ENCODE measurements at regions not wholly inside any gene's neighbourhood (a gene's known extent, or its start where the extent isn't known, plus 50 kb on each side); places are given as distances from the start of the nearest gene placed in this dataset.

DNA sequence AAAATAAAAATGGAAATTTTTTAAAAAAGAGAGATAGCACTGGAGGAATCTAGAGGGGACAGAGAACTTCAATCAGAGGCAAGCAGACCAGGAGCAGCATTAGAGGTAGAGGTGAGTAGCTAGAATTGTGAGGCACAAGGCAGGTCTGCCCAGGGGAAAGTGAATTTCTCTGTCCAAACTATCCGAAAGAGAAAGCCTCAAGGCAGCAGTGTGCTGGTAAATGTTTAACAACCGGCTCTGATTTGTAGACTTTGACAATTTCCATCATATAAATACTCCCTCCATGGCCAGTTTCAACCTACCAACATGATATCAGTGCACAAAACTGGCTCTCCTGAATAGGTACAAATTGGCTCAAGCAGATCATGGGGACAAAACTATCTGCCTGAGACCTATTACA, 160.6 kb upstream of the EGLN3 start:
- peaks cover 5% of the 10 kb centered on the region for H3K9me3 Mint-ChIP-seq
- peaks cover 4% of the 10 kb centered on the region for H3K27me3 Mint-ChIP-seq

DNA sequence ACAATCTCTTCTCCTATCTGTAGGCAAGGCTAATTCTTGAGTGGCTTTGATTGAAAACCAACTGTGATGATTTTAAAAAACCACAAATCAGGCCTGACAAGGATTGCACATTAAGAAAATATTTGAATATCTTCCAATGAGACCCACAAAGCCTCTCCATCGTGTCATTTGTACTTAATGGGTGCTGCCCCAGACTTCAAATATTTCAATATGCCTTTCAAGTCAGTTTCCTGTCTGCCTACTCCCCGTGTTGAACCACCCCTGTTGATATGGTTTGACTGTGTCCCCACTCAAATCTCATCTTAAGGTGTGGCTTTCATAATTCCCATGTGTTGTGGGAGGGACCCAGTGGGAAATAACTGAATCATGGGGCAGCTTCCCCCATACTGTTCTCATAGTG, 159.7 kb upstream of the EGLN3 start:
- TF ChIP-seq, protein P1, sequence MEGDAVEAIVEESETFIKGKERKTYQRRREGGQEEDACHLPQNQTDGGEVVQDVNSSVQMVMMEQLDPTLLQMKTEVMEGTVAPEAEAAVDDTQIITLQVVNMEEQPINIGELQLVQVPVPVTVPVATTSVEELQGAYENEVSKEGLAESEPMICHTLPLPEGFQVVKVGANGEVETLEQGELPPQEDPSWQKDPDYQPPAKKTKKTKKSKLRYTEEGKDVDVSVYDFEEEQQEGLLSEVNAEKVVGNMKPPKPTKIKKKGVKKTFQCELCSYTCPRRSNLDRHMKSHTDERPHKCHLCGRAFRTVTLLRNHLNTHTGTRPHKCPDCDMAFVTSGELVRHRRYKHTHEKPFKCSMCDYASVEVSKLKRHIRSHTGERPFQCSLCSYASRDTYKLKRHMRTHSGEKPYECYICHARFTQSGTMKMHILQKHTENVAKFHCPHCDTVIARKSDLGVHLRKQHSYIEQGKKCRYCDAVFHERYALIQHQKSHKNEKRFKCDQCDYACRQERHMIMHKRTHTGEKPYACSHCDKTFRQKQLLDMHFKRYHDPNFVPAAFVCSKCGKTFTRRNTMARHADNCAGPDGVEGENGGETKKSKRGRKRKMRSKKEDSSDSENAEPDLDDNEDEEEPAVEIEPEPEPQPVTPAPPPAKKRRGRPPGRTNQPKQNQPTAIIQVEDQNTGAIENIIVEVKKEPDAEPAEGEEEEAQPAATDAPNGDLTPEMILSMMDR (conservative IDR thresholded peaks at IDR 0.05): no peak
- H3K4me3 Mint-ChIP-seq: no peak overlapping the region
- peaks cover 17% of the 10 kb centered on the region for H3K4me1 Mint-ChIP-seq (ENCODE audit: unreplicated experiment)
- H3K27me3 Mint-ChIP-seq: peaks cover 6% of the 10 kb centered on the region
- no peak overlapping the region for H3K27ac Mint-ChIP-seq
- DNase-seq (ENCODE audit: extremely low spot score, unreplicated experiment): no peak
- H3K9me3 Mint-ChIP-seq: no peaks in the 10 kb centered on the region
- H3K36me3 Mint-ChIP-seq: no peaks in the 10 kb centered on the region

More for the DNA sequence above, 160.6 kb upstream of the EGLN3 start:
- no peaks in the 10 kb centered on the region for H3K36me3 Mint-ChIP-seq
- H3K4me1 Mint-ChIP-seq (ENCODE audit: unreplicated experiment): peaks cover 14% of the 10 kb centered on the region
- DNase-seq (ENCODE audit: extremely low spot score, unreplicated experiment): no peak
- H3K4me3 Mint-ChIP-seq: no peak overlapping the region
- no peak overlapping the region for H3K27ac Mint-ChIP-seq
- TF ChIP-seq, protein P1 (conservative IDR thresholded peaks at IDR 0.05): no peak

DNA sequence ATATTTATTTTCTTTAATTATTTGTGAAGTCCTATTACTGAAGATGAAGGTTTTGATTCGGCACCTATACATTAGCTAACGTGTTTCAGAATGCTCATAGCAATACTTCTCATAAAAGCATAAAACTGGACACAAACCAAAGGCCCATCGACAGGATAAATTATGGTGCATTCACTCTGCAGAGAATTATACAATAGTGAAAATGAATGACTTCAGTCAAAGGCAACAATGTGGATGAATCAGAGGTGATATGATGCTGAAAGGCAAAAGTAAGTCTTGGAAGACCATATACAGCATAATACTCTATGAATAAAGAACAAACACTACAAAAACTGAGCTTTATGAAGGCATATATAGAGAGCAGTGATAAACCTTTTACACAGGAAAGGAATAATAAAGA, 156.6 kb upstream of the EGLN3 start:
- H3K27me3 Mint-ChIP-seq: peaks cover 6% of the 10 kb centered on the region
- peaks cover 5% of the 10 kb centered on the region for H3K9me3 Mint-ChIP-seq
- H3K4me1 Mint-ChIP-seq (ENCODE audit: unreplicated experiment): peaks cover 13% of the 10 kb centered on the region
- no peak overlapping the region for H3K4me3 Mint-ChIP-seq
- TF ChIP-seq, protein P1 (conservative IDR thresholded peaks at IDR 0.05): no peak
- DNase-seq (ENCODE audit: extremely low spot score, unreplicated experiment): no peak
- H3K36me3 Mint-ChIP-seq: no peaks in the 10 kb centered on the region
- no peak overlapping the region for H3K27ac Mint-ChIP-seq

DNA sequence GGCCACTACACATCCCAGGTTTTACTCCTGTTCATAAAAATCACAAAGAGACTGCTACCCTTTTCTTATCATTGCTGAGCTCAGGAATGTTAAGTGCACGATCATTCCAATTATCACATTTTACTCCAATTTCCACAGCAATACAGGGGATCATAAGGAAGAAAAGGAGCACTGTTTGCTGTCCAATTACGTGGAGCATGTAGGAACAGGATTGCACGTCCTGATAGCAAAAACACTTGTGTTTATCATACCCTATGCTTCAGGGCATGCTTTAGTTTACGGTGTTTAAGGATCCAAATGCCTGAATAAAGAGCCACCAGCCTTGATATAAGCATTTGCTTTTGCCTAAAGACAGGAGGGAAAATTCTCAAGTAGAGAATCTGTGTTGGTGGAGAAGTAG, 155.4 kb upstream of the EGLN3 start:
- H3K9me3 Mint-ChIP-seq: peaks cover 6% of the 10 kb centered on the region
- peaks cover 8% of the 10 kb centered on the region for H3K4me1 Mint-ChIP-seq (ENCODE audit: unreplicated experiment)
- DNase-seq (ENCODE audit: extremely low spot score, unreplicated experiment): no peak
- H3K4me3 Mint-ChIP-seq: no peak overlapping the region
- H3K27ac Mint-ChIP-seq: no peak overlapping the region
- H3K27me3 Mint-ChIP-seq: peaks cover 6% of the 10 kb centered on the region
- TF ChIP-seq, protein P1 (conservative IDR thresholded peaks at IDR 0.05): no peak
- no peaks in the 10 kb centered on the region for H3K36me3 Mint-ChIP-seq

DNA sequence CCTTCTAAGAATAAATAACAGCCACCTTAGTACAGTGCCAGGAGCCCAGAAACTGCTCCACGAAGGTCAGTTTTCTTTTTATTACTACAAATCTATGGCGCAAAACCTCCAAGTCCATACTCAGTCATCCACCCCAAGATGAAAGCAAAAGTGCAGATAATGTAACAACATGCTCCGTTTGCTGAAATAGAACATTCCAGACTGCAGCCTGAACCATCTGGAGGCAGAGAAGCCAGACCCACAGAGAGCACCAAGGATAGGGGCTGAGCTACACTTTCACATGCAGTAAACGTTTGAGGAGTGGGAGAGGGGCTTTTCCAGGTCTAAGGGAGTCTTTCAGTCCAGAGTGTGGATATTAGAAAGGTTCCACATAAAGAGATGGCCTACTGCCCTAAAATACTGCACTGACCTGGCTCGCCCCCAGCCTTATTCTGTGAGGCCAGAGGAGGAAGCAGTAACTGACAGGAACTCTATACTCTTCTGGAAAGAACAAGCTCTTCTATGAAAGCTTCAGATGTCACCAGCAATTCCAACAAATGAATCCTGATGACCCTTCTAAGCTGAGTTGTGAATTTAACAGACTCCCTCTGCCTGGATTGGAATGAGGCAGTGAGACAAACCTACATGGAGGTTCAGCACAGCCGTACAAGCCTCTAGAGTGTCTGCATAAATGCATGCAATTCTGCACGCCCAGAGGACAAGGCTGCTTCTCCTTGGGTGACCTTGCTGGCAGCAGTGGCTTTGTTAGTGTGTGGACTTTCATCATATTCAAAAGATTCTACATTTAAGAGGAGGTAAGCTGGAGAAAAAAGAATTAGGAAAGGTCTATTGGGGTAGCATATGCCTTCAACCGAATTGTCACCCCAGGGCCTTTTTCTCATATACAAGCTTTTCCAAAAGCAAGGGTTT, 153.9 kb upstream of the EGLN3 start:
- TF ChIP-seq, protein P1 (conservative IDR thresholded peaks at IDR 0.05): no peak
- peaks cover 8% of the 10 kb centered on the region for H3K4me1 Mint-ChIP-seq (ENCODE audit: unreplicated experiment)
- no peak overlapping the region for H3K27ac Mint-ChIP-seq
- H3K36me3 Mint-ChIP-seq: no peaks in the 10 kb centered on the region
- H3K27me3 Mint-ChIP-seq: peaks cover 10% of the 10 kb centered on the region
- H3K9me3 Mint-ChIP-seq: peaks cover 6% of the 10 kb centered on the region
- DNase-seq (ENCODE audit: extremely low spot score, unreplicated experiment): no peak
- no peak overlapping the region for H3K4me3 Mint-ChIP-seq
